CMK (cell line): ENCODE measurements at regions not wholly inside any gene's neighbourhood (a gene's known extent, or its start where the extent isn't known, plus 50 kb on each side); places are given as distances from the start of the nearest gene placed in this dataset.

Source experiments
- DNase-seq: peaks from one replicate; pipeline ENCODE4 v3.0.0-alpha.2; 2010; ENCODE audit warnings: low read depth

- no peak for DNase-seq
These were observed 295.8 kb downstream of the NDFIP2 start for GRCh38 chr13:79776531-79777295.

- no peak for DNase-seq
These were observed 294.9 kb downstream of the NDFIP2 start for GRCh38 chr13:79775830-79776229.

- no peak for DNase-seq
These were observed 291.9 kb downstream of the NDFIP2 start for GRCh38 chr13:79772811-79773210.

GRCh38 chr13:79771493-79771892, 290.5 kb downstream of the NDFIP2 start:
- DNase-seq, result no peak

- no peak for DNase-seq
These were observed 289.1 kb downstream of the NDFIP2 start for GRCh38 chr13:79770056-79770455.

- no peak for DNase-seq
These were observed 286.2 kb downstream of the NDFIP2 start for GRCh38 chr13:79767126-79767525.

GRCh38 chr13:79765331-79765730, 284.4 kb downstream of the NDFIP2 start:
- no peak for DNase-seq

GRCh38 chr13:79749984-79750551, 269.1 kb downstream of the NDFIP2 start:
- no peak for DNase-seq

- no peak for DNase-seq
These were observed 268.6 kb downstream of the NDFIP2 start for GRCh38 chr13:79749566-79749965.

GRCh38 chr13:79745081-79745480, 264.1 kb downstream of the NDFIP2 start:
- DNase-seq, result no peak

GRCh38 chr13:79742923-79743322, 262.0 kb downstream of the NDFIP2 start:
- DNase-seq, result no peak

GRCh38 chr13:79740991-79741390, 260.0 kb downstream of the NDFIP2 start:
- DNase-seq, result no peak

GRCh38 chr13:79736356-79736755, 255.4 kb downstream of the NDFIP2 start:
- no peak for DNase-seq

GRCh38 chr13:79735228-79735627, 254.3 kb downstream of the NDFIP2 start:
- no peak for DNase-seq

- DNase-seq, result no peak
These were observed 246.1 kb downstream of the NDFIP2 start for GRCh38 chr13:79727086-79727485.

GRCh38 chr13:79725841-79726240, 244.9 kb downstream of the NDFIP2 start:
- DNase-seq, result no peak

- no peak for DNase-seq
These were observed 243.6 kb downstream of the NDFIP2 start for GRCh38 chr13:79724348-79725103.

- no peak for DNase-seq
These were observed 242.6 kb downstream of the NDFIP2 start for GRCh38 chr13:79723519-79724024.

GRCh38 chr13:79722885-79723445, 242.0 kb downstream of the NDFIP2 start:
- DNase-seq, result no peak

GRCh38 chr13:79716191-79716590, 235.2 kb downstream of the NDFIP2 start:
- DNase-seq, result no peak

- no peak for DNase-seq
These were observed 230.7 kb downstream of the NDFIP2 start for GRCh38 chr13:79711631-79712030.

- no peak for DNase-seq
These were observed 229.4 kb downstream of the NDFIP2 start for GRCh38 chr13:79710376-79710775.

GRCh38 chr13:79709471-79709870, 228.5 kb downstream of the NDFIP2 start:
- DNase-seq, result no peak
